H9 (cell line): ENCODE measurements at regions not wholly inside any gene's neighbourhood (a gene's known extent, or its start where the extent isn't known, plus 50 kb on each side); places are given as distances from the start of the nearest gene placed in this dataset.
A peak's percentile ranks its signal among the peaks of the same experiment; 100 is the strongest.

Experiments
- DNase-seq: peaks from one replicate; pipeline ENCODE4 v3.0.0-alpha.2; 2017
- H2AFZ ChIP-seq: one replicate; pipeline ENCODE4 v1.6.1; 2013; ENCODE audit warnings: mild to moderate bottlenecking, low read length, control low read depth, moderate library complexity
- H2AK5ac ChIP-seq: 2 replicates; pipeline ENCODE4 v1.6.1; 2013; ENCODE audit warnings: low read length, control low read depth, mixed read lengths; ENCODE audit not compliant: insufficient read length
- H2BK120ac ChIP-seq: one replicate; pipeline ENCODE4 v1.6.1; 2013; ENCODE audit warnings: low read depth, mild to moderate bottlenecking, low read length, control low read depth, inconsistent platforms; ENCODE audit not compliant: poor library complexity, severe bottlenecking
- H2BK12ac ChIP-seq: 2 replicates; pipeline ENCODE4 v1.6.1; 2013; ENCODE audit warnings: low read length, control low read depth, mixed read lengths, low read depth; ENCODE audit not compliant: insufficient read length
- H2BK15ac ChIP-seq: 2 replicates; pipeline ENCODE4 v1.6.1; 2013; ENCODE audit warnings: low read depth, low read length, control low read depth
- H2BK20ac ChIP-seq: one replicate; pipeline ENCODE4 v1.6.1; 2013; ENCODE audit warnings: low read depth, mild to moderate bottlenecking, low read length, control low read depth, inconsistent platforms; ENCODE audit not compliant: poor library complexity, severe bottlenecking
- H2BK5ac ChIP-seq: 2 replicates; pipeline ENCODE4 v1.6.1; 2013; ENCODE audit warnings: low read length, control low read depth, mixed read lengths; ENCODE audit not compliant: insufficient read length
- H3K14ac ChIP-seq: 2 replicates; pipeline ENCODE4 v1.6.1; 2013; ENCODE audit warnings: low read length, control low read depth; ENCODE audit not compliant: insufficient read depth
- H3K18ac ChIP-seq: 2 replicates; pipeline ENCODE4 v1.6.1; 2013; ENCODE audit warnings: low read depth, mild to moderate bottlenecking, mixed read lengths, low read length, control low read depth; ENCODE audit not compliant: insufficient read length
- H3K23ac ChIP-seq: 2 replicates; pipeline ENCODE4 v1.6.1; 2013; ENCODE audit warnings: low read length, control low read depth, mixed read lengths, low read depth; ENCODE audit not compliant: insufficient read length
- H3K23me2 ChIP-seq: 2 replicates; pipeline ENCODE4 v1.6.1; 2013; ENCODE audit warnings: low read depth, mild to moderate bottlenecking, mixed read lengths, low read length, control low read depth; ENCODE audit not compliant: insufficient read length, poor library complexity, severe bottlenecking
- H3K27ac ChIP-seq: 2 replicates; pipeline ENCODE4 v1.5.1; 2013; ENCODE audit warnings: low read length, control low read depth, mixed read lengths, low read depth; ENCODE audit not compliant: insufficient read length
- H3K27me3 ChIP-seq: 2 replicates; pipeline ENCODE4 v1.6.1; 2013; ENCODE audit warnings: low read length, control low read depth, inconsistent platforms; ENCODE audit not compliant: insufficient read depth
- H3K4ac ChIP-seq: 2 replicates; pipeline ENCODE4 v1.6.1; 2013; ENCODE audit warnings: low read depth, mild to moderate bottlenecking, control low read depth, inconsistent platforms, low read length, moderate library complexity
- H3K4me1 ChIP-seq: 2 replicates; pipeline ENCODE4 v1.6.1; 2013; ENCODE audit warnings: low read length, control low read depth, inconsistent platforms; ENCODE audit not compliant: insufficient read depth
- H3K4me2 ChIP-seq: 2 replicates; pipeline ENCODE4 v1.6.1; 2013; ENCODE audit warnings: low read length, control low read depth, mixed read lengths; ENCODE audit not compliant: insufficient read length, insufficient read depth
- H3K56ac ChIP-seq: 2 replicates; pipeline ENCODE4 v1.6.1; 2013; ENCODE audit warnings: low read depth, mild to moderate bottlenecking, mixed read lengths, low read length, control low read depth; ENCODE audit not compliant: insufficient read length
- H3K79me1 ChIP-seq: 2 replicates; pipeline ENCODE4 v1.6.1; 2013; ENCODE audit warnings: low read depth, mild to moderate bottlenecking, moderate library complexity, low read length, control low read depth, inconsistent platforms; ENCODE audit not compliant: insufficient read depth, poor library complexity, severe bottlenecking
- H3K79me2 ChIP-seq: 2 replicates; pipeline ENCODE4 v1.6.1; 2013; ENCODE audit warnings: low read length, control low read depth, inconsistent platforms; ENCODE audit not compliant: insufficient read depth
- H3K9ac ChIP-seq: 2 replicates; pipeline ENCODE4 v1.6.1; 2013; ENCODE audit warnings: low read length, control low read depth, mixed read lengths; ENCODE audit not compliant: insufficient read length; ENCODE audit errors: extremely low read depth
- H3K9me3 ChIP-seq: one replicate; pipeline ENCODE4 v1.6.1; 2013; ENCODE audit warnings: low read depth, low read length, inconsistent platforms; ENCODE audit not compliant: control insufficient read depth
- H3T11ph ChIP-seq: one replicate; pipeline ENCODE4 v1.6.1; 2013; ENCODE audit warnings: mild to moderate bottlenecking, low read length, control low read depth, inconsistent platforms
- H4K20me1 ChIP-seq: one replicate; pipeline ENCODE4 v1.6.1; 2013; ENCODE audit not compliant: control insufficient read depth, insufficient read length, insufficient read depth
- H4K5ac ChIP-seq: 2 replicates; pipeline ENCODE4 v1.6.1; 2013; ENCODE audit warnings: low read depth, mild to moderate bottlenecking, mixed read lengths, low read length, control low read depth; ENCODE audit not compliant: insufficient read length
- H4K8ac ChIP-seq: replicated peaks from 2 replicates; pipeline ENCODE4 v1.6.1; 2013; ENCODE audit warnings: low read length, control low read depth, mixed read lengths, low read depth; ENCODE audit not compliant: insufficient read length
- H4K91ac ChIP-seq: 2 replicates; pipeline ENCODE4 v1.6.1; 2013; ENCODE audit warnings: low read depth, mild to moderate bottlenecking, moderate library complexity, mixed read lengths, low read length, control low read depth; ENCODE audit not compliant: insufficient read length
- H3K27ac Mint-ChIP-seq, 3 experiments: 2 replicates in 2 of 3; 3 replicates in 1 of 3; pipeline ENCODE4 v1.8.0; 2020 to 2021; ENCODE audit warnings: mixed read lengths in 3 of 3, mild to moderate bottlenecking in 1 of 3, moderate library complexity in 1 of 3
- H3K27me3 Mint-ChIP-seq: 2 replicates; pipeline ENCODE4 v1.8.0; 2021; ENCODE audit warnings: low read depth, mild to moderate bottlenecking, moderate library complexity, mixed read lengths
- H3K36me3 Mint-ChIP-seq, 3 experiments: 2 replicates in 2 of 3; 3 replicates in 1 of 3; pipeline ENCODE4 v1.8.0; 2020 to 2021; ENCODE audit warnings: low read depth in 3 of 3, mixed read lengths in 3 of 3; ENCODE audit not compliant: insufficient read depth in 1 of 3
- H3K4me1 Mint-ChIP-seq, 2 experiments: 2 replicates each; pipeline ENCODE4 v1.8.0; 2020; ENCODE audit warnings: mixed read lengths in 2 of 2
- H3K4me3 Mint-ChIP-seq, 2 experiments: 2 replicates in 1 of 2; 3 replicates in 1 of 2; pipeline ENCODE4 v1.8.0; 2020 to 2021; ENCODE audit warnings: mild to moderate bottlenecking in 2 of 2, mixed read lengths in 2 of 2, moderate library complexity in 1 of 2
- H3K9me3 Mint-ChIP-seq, 2 experiments: 2 replicates in 1 of 2; 3 replicates in 1 of 2; pipeline ENCODE4 v1.8.0; 2020; ENCODE audit warnings: mild to moderate bottlenecking in 2 of 2, mixed read lengths in 2 of 2, moderate library complexity in 1 of 2
- WGBS: extraction: QIAGEN DNeasy Blood & Tissue Kit; methylation state at CpG from one replicate; pipeline ENCODE4 v1.1.7; 2013; ENCODE audit warnings: missing lambda C conversion rate, low lambda C conversion rate, mixed read lengths; ENCODE audit not compliant: insufficient read length; ENCODE audit errors: extremely low coverage; 5-methylcytosine and 5-hydroxymethylcytosine counted together
- TF ChIP-seq, protein P1 (sequence below): fragments of 200-600 bp; sonication (generic); conservative IDR thresholded peaks from 3 replicates; pipeline ENCODE4 v1.8.0; 2021; ENCODE audit warnings: antibody characterized with exemption, mild to moderate bottlenecking

DNA sequence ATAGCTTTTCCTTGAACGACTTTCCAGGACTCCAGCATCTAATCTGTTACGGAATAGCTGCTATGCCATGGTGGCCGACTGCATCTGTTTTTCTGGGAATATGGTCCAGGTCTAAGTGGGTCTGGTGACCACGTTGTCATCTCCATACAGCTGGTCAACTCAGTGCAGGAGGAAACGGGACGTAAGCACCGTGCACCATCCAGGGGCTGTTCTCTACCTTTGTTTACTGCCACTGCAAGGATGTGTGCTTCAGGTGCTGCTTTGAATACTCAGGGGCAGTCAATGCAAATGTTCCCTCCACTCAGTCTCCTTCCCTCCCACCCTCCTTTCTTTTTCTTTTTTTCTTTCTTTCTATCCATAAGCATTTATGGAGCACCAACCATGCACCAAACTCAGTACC lies 648.2 kb downstream of the VRK1 start:
- no peak overlapping the region for H3K14ac ChIP-seq
- no peak overlapping the region for H2BK120ac ChIP-seq
- TF ChIP-seq, protein P1, sequence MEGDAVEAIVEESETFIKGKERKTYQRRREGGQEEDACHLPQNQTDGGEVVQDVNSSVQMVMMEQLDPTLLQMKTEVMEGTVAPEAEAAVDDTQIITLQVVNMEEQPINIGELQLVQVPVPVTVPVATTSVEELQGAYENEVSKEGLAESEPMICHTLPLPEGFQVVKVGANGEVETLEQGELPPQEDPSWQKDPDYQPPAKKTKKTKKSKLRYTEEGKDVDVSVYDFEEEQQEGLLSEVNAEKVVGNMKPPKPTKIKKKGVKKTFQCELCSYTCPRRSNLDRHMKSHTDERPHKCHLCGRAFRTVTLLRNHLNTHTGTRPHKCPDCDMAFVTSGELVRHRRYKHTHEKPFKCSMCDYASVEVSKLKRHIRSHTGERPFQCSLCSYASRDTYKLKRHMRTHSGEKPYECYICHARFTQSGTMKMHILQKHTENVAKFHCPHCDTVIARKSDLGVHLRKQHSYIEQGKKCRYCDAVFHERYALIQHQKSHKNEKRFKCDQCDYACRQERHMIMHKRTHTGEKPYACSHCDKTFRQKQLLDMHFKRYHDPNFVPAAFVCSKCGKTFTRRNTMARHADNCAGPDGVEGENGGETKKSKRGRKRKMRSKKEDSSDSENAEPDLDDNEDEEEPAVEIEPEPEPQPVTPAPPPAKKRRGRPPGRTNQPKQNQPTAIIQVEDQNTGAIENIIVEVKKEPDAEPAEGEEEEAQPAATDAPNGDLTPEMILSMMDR = no peak
- H3K79me2 ChIP-seq = no peaks in the 10 kb centered on the region
- no peak overlapping the region for H3K4me2 ChIP-seq
- no peaks in the 10 kb centered on the region for H3K79me1 ChIP-seq
- H3K23me2 ChIP-seq = no peaks in the 10 kb centered on the region
- H4K20me1 ChIP-seq = no peaks in the 10 kb centered on the region
- H4K5ac ChIP-seq = no peak overlapping the region
- no peaks in the 10 kb centered on the region for H3K4me1 ChIP-seq
- no peaks in the 10 kb centered on the region for H3K27me3 ChIP-seq
- peaks cover 5 to 10% of the 10 kb centered on the region in 2 experiments; a peak in 3 of 4 replicates for H3K4me1 Mint-ChIP-seq
- no peaks in the 10 kb centered on the region; a peak in 1 of 7 replicates for H3K36me3 Mint-ChIP-seq
- no peaks in the 10 kb centered on the region for H3K27me3 Mint-ChIP-seq
- WGBS = no CpG with 5 or more reads among the region's 7 CpGs
- no peaks in the 10 kb centered on the region for H3K9me3 ChIP-seq
- H3K56ac ChIP-seq = no peak overlapping the region
- H3K23ac ChIP-seq = no peak overlapping the region
- H4K91ac ChIP-seq = no peak overlapping the region
- H3K27ac ChIP-seq = no peak overlapping the region
- peak overlapping the region in 1 of 3 experiments; percentile 37; a peak in 1 of 7 replicates for H3K27ac Mint-ChIP-seq
- H2BK15ac ChIP-seq = no peak overlapping the region
- H3K9ac ChIP-seq = no peak overlapping the region
- no peak overlapping the region for H2BK20ac ChIP-seq
- H3K9me3 Mint-ChIP-seq = no peaks in the 10 kb centered on the region
- H4K8ac ChIP-seq = no peak overlapping the region
- no peak overlapping the region for H2AFZ ChIP-seq
- no peak overlapping the region for H3K4ac ChIP-seq
- no peak overlapping the region for H3K18ac ChIP-seq
- H2AK5ac ChIP-seq = no peak overlapping the region
- no peak overlapping the region for H3K4me3 Mint-ChIP-seq
- no peak for DNase-seq
- H2BK12ac ChIP-seq = no peak overlapping the region
- no peak overlapping the region for H2BK5ac ChIP-seq
- H3T11ph ChIP-seq = no peak overlapping the region
